Lower leg skin (tissue), 3 donors: ENCODE measurements at regions not wholly inside any gene's neighbourhood (a gene's known extent, or its start where the extent isn't known, plus 50 kb on each side); places are given as distances from the start of the nearest gene placed in this dataset.

Experiments
- CTCF ChIP-seq, 3 donors: fragments of 450-650 bp; IDR thresholded peaks; one replicate each; pipeline ENCODE4 v1.5.1; 2016; ENCODE audit warnings: antibody characterized with exemption in 3 of 3, mild to moderate bottlenecking in 3 of 3, moderate library complexity in 2 of 3
- POLR2A ChIP-seq, 2 donors: fragments of 450-650 bp; IDR thresholded peaks; one replicate each; pipeline ENCODE4 v1.6.1; 2016 to 2017; ENCODE audit warnings: antibody characterized with exemption in 2 of 2, mild to moderate bottlenecking in 1 of 2, moderate library complexity in 1 of 2

GRCh38 chr22:22420580-22420979 is 88.0 kb downstream of the ZNF280B start:
- TF ChIP-seq CTCF (IDR thresholded peaks at IDR 0.05) (no peak), POLR2A (IDR thresholded peaks at IDR 0.05) (no peak)
